HepG2 (cell line): ENCODE measurements at regions not wholly inside any gene's neighbourhood (a gene's known extent, or its start where the extent isn't known, plus 50 kb on each side); places are given as distances from the start of the nearest gene placed in this dataset.

Experiments used
- FOSL1 ChIP-seq: sonication (generic); formaldehyde crosslinking; IDR thresholded peaks from 2 replicates; pipeline ENCODE4 v1.9.0; 2021; ENCODE audit warnings: missing genetic modification reagents, borderline replicate concordance
- GATAD2A ChIP-seq: IDR thresholded peaks from 2 replicates; pipeline ENCODE4 v1.6.1; 2016
- IRF2 ChIP-seq: IDR thresholded peaks from 2 replicates; pipeline ENCODE4 v1.6.1; 2018; ENCODE audit warnings: missing genetic modification reagents, missing compliant biosample characterization
- NBN ChIP-seq: fragments of 450-650 bp; conservative IDR thresholded peaks from 2 replicates; pipeline ENCODE4 v1.6.1; 2017
- RERE ChIP-seq: IDR thresholded peaks from 2 replicates; pipeline ENCODE4 v1.6.1; 2016; ENCODE audit warnings: low read depth, missing genetic modification reagents, missing compliant biosample characterization
- REST ChIP-seq, 2 experiments: IDR thresholded peaks; 2 replicates each; pipeline ENCODE4 v1.6.1; 2011 to 2012; ENCODE audit warnings: low read length in 2 of 2, borderline replicate concordance in 1 of 2, low read depth in 1 of 2, mild to moderate bottlenecking in 1 of 2, moderate library complexity in 1 of 2
- SALL1 ChIP-seq: sonication (generic); formaldehyde crosslinking; IDR thresholded peaks from 2 replicates; pipeline ENCODE4 v1.8.0; 2022; ENCODE audit warnings: mild to moderate bottlenecking, missing genetic modification reagents
- ZGPAT ChIP-seq: IDR thresholded peaks from 2 replicates; pipeline ENCODE4 v1.6.1; 2016; ENCODE audit warnings: mild to moderate bottlenecking
- ZKSCAN8 ChIP-seq: IDR thresholded peaks from 2 replicates; pipeline ENCODE4 v1.6.1; 2016; ENCODE audit warnings: borderline replicate concordance, missing genetic modification reagents, missing compliant biosample characterization
- ZMYM2 ChIP-seq: sonication (generic); formaldehyde crosslinking; IDR thresholded peaks from 2 replicates; pipeline ENCODE4 v1.8.0; 2022; ENCODE audit warnings: mild to moderate bottlenecking, missing genetic modification reagents
- ZNF143 ChIP-seq: sonication (generic); formaldehyde crosslinking; IDR thresholded peaks from 2 replicates; pipeline ENCODE4 v1.4.0; 2020; ENCODE audit warnings: missing genetic modification reagents
- ZNF766 ChIP-seq: sonication (generic); formaldehyde crosslinking; IDR thresholded peaks from 2 replicates; pipeline ENCODE4 v1.5.0; 2020; ENCODE audit warnings: missing genetic modification reagents, borderline replicate concordance
- TF ChIP-seq, protein P1 (sequence below): sonication (generic); formaldehyde crosslinking; conservative IDR thresholded peaks from 2 replicates; pipeline ENCODE4 v1.4.0; 2020; ENCODE audit warnings: mild to moderate bottlenecking, missing genetic modification reagents, moderate library complexity

- TF ChIP-seq RERE (CRISPR knock-in tag) (no peak; the same call in 1 of the 2 replicates), SALL1 (CRISPR knock-in tag) (peak; percentile 81; the same call in 1 of the 2 replicates), REST (IDR thresholded peaks at IDR 0.05; ENCODE audit: borderline replicate concordance in 1 of 2, low read depth in 1 of 2, low read length in 2 of 2) (peak in 1 of 2 experiments; percentile 50; a peak in 1 of 4 replicates), ZNF143 (CRISPR knock-in tag) (no peak), ZNF766 (no peak), ZKSCAN8 (CRISPR knock-in tag) (peak; percentile 30; the same call in 1 of the 2 replicates), ZMYM2 (CRISPR knock-in tag) (no peak), FOSL1 (CRISPR knock-in tag) (peak; percentile 86; the same call in 1 of the 2 replicates), NBN (no peak), GATAD2A (CRISPR knock-in tag) (peak; percentile 70), IRF2 (0 out of 2 replicates have a peak, but pooled peaks have one; percentile 50), ZGPAT (CRISPR knock-in tag) (peak; percentile 71; the same call in 1 of the 2 replicates)
- TF ChIP-seq, protein P1, sequence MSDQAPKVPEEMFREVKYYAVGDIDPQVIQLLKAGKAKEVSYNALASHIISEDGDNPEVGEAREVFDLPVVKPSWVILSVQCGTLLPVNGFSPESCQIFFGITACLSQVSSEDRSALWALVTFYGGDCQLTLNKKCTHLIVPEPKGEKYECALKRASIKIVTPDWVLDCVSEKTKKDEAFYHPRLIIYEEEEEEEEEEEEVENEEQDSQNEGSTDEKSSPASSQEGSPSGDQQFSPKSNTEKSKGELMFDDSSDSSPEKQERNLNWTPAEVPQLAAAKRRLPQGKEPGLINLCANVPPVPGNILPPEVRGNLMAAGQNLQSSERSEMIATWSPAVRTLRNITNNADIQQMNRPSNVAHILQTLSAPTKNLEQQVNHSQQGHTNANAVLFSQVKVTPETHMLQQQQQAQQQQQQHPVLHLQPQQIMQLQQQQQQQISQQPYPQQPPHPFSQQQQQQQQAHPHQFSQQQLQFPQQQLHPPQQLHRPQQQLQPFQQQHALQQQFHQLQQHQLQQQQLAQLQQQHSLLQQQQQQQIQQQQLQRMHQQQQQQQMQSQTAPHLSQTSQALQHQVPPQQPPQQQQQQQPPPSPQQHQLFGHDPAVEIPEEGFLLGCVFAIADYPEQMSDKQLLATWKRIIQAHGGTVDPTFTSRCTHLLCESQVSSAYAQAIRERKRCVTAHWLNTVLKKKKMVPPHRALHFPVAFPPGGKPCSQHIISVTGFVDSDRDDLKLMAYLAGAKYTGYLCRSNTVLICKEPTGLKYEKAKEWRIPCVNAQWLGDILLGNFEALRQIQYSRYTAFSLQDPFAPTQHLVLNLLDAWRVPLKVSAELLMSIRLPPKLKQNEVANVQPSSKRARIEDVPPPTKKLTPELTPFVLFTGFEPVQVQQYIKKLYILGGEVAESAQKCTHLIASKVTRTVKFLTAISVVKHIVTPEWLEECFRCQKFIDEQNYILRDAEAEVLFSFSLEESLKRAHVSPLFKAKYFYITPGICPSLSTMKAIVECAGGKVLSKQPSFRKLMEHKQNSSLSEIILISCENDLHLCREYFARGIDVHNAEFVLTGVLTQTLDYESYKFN (CRISPR knock-in tag) = peak; percentile 93
These were observed 152.2 kb upstream of the BMP4 start (continued) for GRCh38 chr14:54108481-54109471.
